ENCODE measurements at regions not wholly inside any gene's neighbourhood (a gene's known extent, or its start where the extent isn't known, plus 50 kb on each side); places are given as distances from the start of the nearest gene placed in this dataset.

DNA sequence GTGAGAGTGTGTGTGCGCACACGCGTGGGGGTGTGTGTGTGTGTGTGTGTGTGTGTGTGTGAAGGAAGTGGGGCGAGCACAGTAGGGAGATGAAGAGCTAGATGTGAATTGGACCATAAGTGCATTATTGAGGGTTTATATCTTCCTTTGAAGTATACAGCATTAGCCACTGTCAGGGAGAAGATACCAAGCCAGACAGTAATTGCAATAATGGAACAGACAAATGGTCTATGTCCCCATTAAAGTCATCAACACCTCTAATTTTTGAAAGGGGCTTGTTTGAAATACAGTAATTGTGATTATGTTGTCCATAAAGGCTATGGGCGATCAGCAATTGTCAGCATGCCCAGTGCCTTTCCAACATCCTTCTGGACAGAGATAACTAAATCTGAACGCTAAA, 429.2 kb upstream of the NR2F2 start:
- DNase-seq: no peak

DNA sequence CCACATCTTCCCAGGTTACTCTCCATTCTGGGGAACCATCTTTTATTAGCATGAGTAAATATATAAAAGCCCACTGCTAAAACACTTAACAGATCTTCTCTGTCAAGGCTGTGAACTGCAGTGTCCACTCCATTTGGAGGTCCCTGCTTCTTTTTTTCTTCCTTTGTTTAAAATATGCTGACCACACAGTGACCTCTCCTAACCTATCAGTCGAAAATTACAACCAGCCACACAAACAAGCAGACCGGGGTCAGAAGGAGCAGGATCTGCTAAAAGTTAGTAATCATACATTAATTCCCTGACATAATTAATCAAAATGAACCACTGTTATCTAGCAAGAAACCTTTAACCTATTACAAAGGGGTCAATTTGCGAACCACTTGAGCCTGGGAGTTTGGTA, 427.9 kb upstream of the NR2F2 start:
- DNase-seq: no peak

DNA sequence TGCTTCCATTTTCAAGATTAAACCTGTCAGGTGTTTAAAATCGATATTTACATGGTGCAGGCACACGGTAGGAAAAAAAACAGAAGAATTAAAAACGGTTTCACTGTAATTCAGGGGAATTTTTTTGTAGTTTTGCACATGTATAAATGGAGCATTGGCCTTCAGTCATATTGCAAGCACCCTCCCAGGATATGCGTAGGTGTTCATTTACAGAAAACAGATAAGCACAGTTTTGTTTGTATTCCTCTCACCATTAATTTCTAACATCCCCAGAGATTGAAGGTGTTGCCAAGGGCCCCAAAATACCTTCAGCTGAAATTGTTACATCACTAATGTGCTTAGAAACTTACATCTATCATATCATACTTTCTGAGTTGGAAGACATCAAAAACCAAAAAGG, 427.1 kb upstream of the NR2F2 start:
- DNase-seq: no peak

DNA sequence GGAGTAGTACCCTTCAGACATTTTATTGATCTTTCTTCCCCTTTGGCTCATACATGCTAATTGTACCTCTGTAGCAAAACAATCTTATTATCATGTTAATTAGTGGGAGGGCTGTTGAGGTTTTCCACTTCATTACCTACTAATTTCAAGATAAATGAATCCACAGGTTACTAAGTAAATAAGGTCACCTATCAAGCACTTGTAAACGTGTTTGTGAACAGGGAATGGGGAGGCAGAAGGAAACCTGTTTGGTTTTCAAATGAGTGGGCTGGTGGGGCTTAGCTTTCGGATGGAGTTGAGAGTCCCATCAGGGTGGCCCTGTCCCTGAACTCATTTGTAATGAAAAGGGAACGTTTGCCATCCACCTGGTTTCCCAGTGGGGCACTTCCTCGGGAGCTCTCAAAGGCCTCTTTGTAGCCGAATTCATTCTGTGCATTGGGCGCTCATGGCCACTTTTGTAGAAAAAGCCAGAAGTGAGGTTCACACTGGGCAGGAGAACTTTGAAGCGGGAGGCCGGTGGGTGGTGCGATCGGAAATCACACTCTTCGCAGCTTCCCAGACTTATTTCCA, 419.8 kb upstream of the NR2F2 start:
- no peak for DNase-seq

DNA sequence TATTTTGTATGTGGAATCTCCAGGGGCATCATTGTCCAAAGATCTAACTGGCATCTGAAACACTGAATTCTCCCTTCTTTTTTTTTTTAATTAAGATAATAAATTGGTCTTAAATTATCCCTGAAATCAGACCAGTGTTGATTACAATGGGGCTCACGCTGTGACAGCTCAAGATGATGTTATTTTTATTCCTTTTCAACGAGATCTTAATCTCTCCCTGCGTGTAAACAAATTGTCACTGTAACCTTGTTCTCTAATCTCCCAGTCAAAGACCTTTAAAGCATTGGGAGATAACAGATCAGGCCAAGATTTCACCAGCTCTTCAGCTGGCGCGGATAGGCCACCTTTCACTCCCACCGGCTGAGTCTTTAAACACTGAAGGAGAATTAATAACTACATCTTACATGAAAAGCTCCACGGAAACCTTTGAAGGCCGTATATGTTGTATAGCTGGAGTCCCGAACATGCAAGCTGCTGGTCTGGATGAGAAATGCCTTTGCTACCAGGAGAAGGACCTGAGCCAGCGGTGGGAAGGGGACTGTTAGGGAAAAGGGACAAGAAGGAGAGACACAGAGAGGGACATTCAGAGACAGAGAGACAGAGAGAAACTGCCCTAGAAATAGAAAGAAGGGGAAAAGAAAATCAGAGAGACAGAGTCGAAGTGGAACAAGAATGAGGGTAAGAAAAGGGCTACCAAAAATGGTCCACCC, 418.8 kb upstream of the NR2F2 start:
- no peak for DNase-seq

DNA sequence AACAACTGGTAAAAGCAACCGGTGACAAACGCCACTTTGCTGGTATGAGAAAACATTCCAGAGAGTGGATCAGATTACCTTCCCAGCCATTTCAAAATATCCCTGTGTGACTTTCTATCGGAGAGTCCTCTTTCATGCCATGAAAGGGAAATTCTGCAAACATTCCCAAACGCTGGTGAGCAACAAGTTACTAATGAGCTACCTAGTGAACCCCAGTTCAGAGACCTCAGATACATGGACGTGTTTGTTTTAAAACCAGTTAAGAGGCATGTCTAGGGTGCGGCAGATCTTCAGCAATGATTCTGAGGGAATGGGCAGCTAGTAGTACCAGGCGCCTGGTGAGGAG, 418.2 kb upstream of the NR2F2 start:
- DNase-seq: no peak

DNA sequence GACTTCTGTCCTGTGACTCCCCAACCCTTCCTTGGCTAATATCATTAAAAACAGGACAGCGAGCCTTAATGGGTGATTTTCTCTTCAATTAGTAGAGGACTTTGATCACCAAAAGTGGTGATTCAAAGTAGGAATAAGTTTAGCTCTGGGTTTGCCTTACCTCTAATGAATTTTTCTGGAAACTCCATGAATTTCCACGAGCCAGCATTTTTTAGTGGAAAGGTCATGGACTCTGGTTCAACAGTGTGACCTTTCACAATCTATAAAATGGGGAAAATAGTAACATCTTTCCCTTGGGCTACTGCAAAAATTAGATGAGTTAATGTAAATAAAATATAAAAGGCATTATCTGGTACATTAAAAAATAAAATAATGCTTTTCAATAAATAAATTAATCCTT, 417.8 kb upstream of the NR2F2 start:
- DNase-seq: no peak

DNA sequence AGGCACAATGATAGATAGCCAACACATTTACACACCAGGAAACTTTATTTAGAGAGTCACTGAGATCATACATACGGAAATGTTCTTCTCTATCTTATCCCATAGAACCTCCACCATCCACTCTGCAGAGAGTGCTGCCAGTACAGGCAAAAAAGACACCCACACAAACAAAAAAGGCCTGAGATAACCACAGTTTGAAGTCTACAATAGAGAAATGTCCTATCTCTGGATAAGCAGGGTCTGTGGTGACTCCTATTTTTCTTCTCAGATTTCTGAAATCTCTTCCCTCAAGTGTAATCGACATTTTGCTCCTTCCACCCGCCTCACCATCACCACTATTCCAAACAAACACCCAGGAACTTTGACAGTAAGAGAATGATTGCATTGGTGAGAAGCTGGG, 413.9 kb upstream of the NR2F2 start:
- no peak for DNase-seq

DNA sequence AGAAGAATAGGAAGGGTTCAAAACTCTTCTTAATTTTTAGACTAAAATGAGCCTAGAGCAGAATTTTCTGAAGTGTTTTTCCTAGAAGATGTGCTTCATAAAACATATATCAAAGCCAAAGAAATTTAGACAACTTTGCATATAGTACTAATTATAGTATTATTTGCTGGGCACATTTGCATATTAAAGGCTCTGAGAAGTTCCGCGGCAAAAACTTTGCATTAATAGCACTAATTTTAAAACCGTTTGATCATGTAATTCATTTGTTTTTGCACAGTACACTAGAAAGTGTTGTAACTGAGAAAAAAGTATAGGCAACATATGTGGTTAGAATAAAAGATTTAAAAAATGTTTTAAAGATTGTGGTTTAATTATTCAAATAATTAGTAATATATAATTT, 412.0 kb upstream of the NR2F2 start:
- DNase-seq: no peak

DNA sequence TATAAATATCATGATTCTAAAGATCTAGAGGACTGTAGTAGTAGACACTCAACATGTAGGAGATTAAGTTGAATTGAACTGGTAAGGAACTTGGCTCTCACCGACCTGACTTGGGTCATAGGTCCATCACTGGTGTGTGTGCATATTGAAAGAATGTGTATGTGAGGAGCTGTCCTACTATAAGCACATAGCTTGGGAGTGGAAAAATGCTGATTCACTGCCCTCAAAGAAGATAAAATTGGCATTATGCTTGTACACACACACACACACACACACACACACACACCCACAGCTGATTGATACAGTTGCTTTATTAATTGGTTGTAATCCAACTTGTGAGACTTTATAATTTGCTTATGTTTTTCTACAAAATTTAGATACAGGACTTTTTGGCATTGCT, 411.0 kb upstream of the NR2F2 start:
- DNase-seq: no peak

DNA sequence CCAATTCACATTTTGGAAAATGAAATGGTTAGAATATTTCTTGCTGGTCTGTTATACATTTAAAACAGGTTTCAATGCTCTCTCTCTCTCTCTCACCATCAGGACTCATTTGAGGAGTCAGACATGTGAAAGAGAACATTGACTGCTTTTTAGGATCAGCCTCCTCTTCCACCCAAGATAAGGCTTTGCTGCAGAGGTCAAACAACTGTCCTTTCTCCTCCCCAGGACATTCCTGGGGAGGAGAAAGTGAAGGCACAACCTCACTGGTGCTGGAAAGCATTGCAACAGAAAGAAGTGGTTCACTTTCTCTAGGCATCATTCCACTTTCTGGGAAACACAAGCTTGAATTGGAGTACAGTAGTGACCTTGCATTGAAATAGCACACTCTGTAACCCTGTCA, 409.1 kb upstream of the NR2F2 start:
- no peak for DNase-seq

DNA sequence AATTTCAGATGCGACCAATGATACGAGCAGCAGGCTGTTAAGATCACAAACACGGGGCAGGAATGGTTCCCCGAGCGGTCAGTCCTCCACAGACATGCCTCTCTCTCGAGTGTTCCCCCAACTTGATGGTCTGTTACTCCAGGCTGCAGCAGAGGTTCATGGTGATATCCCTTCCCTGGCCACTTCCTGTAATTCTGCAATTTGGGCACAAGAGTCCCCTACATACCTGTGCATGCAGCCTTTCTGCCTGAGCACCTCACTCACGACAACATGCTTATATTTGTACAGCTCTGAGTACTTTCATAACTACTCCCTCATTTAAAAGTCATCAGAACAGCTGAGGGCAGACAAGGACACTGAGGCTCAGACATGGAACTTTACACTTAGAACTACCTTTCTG, 408.1 kb upstream of the NR2F2 start:
- DNase-seq: no peak

DNA sequence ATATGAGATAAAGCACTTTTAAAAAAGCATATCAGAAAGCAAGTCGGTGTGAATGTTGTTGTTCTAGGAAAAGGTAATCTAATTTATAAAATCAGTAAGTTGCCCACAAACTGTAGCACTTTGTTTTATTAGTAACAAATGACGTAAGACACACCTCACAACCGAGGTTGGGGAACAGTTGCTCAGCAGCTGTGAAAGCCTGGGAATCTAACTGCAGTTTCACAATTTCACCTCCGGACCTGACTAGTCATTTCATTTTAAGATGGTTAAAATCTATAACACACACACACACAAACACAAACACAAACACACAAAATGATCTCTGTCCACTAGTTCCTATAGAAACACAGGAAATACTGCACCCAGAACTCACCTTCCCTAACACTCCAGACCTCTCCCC, 406.7 kb upstream of the NR2F2 start:
- no peak for DNase-seq

DNA sequence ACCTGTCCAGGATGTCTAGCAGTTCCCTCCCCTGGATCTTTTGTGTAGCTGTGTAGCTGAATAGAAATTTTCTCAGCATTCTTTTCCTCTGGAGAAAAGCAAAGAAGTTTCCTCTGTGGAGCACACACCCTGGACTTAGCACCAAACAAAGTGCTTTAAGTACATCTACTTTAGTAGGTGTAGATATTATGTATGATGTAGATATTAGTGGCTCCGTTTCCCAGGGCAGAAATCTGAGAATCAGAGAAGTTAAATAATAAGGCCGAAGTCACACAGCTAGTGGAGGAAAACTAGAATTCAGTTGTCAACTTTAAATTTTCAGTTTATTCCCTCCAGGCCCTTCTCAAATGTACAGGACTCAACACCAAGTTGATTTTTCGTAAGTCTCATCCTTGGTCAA, 401.7 kb upstream of the NR2F2 start:
- no peak for DNase-seq

DNA sequence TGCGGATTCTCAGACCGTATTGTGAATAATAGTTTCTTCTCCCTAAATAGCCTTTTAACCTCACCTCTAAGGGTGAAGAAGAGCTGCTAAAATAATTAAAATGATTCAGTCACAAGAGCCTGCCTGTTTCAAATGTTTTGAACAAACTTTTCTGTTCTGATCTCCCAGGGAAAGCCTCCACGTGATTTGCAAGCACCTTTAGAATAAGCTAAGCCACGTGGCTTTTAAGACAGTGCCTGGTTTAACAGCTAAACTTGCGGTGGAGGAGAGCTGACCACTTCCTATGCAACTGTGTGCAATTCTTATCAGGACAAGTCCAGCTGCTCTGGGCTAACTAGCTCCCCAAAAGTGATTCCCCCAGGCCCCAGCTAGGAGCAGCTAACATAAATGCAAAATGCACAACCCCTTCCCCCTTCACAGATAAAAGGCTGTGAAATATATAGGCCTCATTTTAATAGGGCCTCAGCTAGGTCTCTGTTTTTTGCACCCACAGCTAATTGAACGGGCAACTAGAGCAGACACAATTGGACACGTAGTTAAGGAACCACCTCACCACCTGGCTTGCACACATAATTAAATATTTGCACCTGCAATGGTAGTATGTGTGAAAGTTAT, 401.2 kb upstream of the NR2F2 start:
- no peak for DNase-seq

DNA sequence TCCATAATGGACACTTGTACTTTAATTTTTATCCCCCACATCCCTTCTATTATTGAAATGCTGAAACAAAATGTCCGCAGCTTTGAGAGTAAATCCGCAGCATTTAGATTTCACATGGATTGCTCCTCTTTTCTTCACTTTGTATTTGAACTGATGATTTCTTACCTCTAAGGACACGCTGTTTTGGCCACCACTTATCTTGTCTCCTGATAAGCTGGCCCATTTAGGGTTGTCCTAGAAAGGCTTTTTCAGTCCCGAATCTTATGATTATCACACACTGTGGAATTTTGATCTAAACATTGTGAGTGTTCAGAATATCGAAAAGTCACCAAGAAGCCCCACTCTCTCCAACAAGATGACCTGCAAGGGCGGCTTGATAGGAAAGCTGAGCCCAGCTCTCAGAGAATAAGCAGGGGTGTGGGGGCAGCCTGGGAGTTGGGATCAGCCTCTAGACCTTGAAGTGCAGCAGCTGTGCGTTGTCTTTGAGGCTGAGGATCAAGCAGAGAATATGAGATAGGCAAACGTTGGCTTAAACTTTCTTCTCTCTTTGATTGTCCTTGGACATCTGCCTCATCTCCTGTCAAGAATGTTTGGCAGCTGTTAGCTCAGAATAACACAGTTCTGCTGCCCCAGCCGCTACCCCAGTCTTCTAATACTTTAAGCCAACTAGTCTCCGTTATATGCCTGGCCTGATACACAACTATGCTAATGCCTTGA, 399.7 kb upstream of the NR2F2 start:
- DNase-seq: peak; percentile 12

DNA sequence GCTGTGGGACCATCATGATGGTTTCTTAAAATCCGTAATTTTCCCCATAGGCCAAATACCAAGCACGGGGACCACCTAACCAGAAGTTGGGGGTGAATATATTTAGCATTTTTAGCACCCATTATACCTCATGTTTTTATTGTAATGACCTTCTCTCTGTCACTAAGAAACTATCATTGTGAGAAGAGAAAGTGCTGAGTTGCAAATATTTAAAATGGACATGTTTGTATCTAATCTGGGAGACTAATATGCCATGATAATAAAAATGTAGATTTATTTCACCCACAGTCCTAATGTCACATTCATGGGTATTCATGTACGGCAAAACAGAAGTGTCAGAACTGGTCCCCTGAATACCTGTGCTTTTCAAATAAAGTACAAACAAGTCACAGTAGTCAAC, 398.9 kb upstream of the NR2F2 start:
- no peak for DNase-seq

DNA sequence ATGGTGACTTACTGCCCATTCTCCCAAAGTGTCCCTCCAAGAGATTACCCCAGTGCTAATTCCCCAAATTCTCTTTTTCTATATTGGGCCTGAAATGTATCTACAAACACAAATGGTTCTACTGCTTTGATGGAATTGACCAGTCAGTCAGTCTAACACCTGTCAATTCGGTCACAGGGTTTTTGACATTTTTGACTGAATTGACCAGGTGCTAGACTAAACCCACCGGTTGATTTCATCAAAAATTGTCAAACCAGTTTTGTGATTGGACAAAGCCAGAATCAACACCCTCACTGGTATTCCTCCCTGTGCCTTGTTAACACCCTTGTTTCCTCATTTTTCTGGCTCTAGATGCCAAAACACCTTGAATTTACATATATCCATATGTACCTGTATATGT, 398.4 kb upstream of the NR2F2 start:
- no peak for DNase-seq

DNA sequence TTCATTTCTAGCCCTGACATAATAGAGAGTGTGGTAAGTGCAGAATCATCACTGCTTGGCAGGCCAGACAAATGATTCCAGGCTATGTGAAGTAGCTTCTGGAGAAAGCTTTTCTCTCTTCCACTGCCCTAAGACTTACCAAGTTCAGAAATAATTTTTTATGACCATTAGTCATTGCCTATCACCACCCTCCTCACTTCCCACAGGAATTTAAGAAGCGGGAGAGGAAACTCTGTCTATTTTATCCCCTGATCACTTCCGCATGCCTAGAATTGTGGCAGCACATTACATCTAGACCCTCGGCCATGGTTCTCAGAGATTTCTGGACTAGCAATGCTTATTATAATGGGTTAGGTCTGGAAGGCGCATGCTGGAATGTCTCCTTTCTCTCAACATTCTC, 397.8 kb upstream of the NR2F2 start:
- no peak for DNase-seq

DNA sequence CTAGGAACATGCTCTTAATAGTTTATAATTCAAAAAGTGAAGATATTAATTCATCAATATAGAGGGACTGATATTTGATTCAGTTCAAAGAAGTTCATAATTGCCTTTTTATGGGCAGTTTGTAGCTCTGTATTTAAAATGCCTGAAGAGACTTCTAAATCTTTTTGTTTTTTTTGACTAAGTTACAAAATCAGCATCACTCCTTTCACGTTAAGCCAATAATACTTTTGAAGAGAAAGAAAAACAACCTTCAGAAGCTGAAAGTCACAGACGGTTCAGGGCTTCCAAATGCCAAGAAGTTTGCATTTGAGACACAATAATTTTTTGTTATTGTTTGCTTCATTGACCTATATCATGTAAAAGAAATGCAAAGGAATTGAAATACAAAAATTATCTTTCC, 394.6 kb upstream of the NR2F2 start:
- no peak for DNase-seq

DNA sequence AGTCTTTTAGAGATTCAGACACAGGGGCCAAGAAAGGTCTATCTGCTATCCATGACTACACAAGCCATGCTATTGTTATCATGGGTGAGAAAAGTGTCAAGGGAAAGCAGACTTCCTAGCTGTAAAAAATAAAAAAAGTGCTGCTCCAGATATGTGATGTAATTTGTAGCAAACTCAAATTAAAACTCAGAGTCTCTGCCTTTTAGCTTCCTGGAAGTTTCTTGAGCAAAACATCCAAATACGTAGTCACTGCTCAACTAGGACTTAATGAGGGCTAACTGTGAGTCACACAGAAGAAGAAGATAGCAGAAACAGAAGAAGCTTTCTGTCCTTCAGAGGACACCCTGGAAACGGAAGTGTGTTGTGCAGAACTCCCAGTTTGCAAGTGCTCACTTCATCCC, 393.4 kb upstream of the NR2F2 start:
- DNase-seq: no peak

DNA sequence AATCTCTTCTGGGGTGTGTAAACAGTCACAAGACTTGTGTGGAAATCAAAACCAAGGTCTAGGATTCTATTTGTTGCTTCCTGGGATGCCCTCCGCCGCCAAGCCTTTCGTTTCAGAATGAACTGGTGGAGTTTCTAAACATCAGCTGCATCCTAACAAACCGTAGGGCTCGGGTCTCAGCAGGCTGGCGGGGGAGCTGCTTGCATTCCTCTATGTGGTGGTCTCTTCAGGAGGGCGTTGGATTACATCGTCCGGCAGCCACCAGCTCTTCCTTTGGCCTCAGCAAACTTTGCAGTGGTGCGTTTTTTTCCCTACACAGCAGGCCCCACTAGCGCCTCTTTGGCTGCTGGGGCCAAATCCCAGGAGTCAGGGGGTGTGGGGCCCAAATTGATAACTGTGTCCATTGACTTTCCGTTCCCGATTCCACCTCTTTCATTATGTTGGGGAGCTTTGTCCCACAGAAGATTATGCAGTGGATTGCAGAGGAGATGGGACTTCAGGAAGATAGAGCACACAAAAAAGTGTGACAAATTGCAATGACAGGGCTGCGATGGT, 390.0 kb upstream of the NR2F2 start:
- no peak for DNase-seq

DNA sequence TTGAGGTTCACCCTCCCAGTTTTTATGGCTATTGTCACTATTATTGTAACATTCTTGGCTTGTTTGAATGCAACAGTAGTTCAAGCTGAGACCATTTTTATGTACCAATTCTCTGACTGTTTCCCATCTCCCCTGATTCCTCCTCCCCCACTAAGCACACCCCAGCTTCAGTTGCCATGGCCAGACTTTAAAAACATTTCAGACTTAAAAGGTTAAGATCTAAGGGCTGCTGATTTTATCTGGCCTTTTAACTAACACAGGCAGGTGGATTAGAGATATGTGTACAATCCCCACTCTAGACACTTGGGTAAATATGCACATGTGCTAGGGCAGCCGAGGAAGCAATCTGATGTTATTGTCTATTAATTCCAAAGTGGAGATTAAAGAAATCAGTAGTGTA, 386.3 kb upstream of the NR2F2 start:
- no peak for DNase-seq

Measured in muscle of arm (tissue), 1 donor.